GM19324 (cell line): ENCODE measurements at regions not wholly inside any gene's neighbourhood (a gene's known extent, or its start where the extent isn't known, plus 50 kb on each side); places are given as distances from the start of the nearest gene placed in this dataset.

ENCODE experiments used
- ATAC-seq: cut with Tn5 transposase; IDR thresholded peaks from one replicate; pipeline ENCODE4 v1.9.1; 2021; ENCODE audit warnings: mild to moderate bottlenecking, moderate library complexity; ENCODE audit not compliant: unreplicated experiment, low FRiP score

DNA sequence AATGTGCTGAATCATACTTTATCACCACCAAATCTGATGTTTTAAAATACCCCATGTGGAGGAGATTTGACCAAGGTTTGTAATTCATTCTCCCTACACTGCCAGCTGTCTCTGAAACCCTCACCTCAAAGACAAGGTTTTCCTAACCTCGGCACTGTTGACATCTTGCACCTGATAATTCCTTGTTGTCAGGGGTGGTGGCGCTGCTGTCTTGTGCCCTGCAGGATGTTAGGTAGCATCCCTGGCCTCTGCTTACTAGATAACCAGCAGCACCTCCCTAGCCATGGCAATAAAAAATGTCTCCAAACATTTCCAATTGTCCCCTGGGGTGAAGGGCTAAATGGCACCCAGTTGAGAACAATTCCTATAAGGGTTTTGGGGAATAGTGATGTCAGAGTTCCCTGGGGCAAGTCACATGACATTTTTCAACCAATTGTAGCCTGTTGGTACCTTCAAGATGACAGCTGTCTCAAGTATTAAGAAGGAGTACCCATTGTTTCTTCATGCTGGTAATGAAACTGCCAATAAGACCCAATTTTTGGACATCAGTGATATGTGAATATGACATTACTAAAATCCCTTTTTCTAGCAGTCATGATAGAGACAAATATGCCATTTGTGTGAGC is 160.6 kb upstream of the PLCXD3 start:
- ATAC-seq, result no peak

- no peak for ATAC-seq
Measured at GRCh38 chr5:41670216-41670615, 159.8 kb upstream of the PLCXD3 start.

- ATAC-seq, result no peak
Measured at GRCh38 chr5:41661254-41661653, 150.9 kb upstream of the PLCXD3 start.

DNA sequence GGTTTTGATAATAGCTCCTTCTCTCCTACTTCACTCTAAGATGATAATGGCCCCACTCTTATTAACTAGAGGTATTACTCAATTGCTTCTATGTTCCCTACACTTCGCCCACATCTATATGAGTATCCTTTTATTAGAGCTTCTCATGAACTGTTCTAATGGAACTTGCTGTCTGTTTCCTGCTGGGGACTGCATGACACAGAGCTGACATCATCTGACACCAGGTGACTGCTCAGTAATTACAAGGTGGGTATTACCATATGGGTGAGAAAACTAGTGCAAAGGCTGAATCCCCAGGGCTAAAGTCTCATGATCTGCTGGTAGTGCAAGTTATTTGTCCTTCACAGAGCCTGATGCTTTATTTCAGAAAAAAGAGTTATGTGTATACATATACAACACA is 146.2 kb upstream of the PLCXD3 start:
- no peak for ATAC-seq

DNA sequence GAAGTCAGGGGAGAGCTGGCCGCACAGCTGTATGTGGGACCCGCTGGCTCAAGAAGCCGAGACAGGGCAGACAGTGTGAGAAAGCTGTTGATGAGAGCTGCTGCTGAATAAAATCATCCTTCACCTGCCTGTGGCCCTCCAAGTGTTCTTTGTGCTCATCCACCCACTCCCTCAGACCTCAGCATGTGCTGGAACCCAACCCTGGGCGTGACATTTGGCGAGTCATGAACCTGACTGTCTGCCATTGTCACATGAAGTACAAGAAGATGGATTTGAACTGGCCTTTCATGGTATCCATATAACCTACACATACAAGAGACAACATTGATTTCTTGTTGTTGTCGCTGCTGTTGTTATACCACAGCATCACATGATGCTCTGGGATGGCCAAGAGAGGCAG is 139.7 kb upstream of the PLCXD3 start:
- no peak for ATAC-seq

DNA sequence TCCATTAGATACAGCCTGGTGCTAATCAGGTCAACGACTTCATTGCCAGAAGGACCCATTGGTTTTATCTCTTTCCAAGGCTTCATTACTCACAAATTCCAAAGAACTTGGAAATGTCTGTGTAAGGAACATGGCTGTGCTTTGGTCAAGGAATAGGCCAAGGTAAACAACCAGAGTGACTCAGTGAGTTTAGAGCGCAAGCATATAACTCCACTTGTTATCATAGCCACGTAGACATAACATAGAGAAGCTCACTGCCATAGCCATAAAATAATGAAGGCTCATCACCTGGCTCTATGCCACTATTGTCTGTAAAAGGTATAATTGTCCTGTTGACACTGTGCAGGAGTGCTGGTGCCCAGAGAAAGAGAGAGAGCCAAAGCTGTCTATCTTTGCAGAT is 139.3 kb upstream of the PLCXD3 start:
- no peak for ATAC-seq

DNA sequence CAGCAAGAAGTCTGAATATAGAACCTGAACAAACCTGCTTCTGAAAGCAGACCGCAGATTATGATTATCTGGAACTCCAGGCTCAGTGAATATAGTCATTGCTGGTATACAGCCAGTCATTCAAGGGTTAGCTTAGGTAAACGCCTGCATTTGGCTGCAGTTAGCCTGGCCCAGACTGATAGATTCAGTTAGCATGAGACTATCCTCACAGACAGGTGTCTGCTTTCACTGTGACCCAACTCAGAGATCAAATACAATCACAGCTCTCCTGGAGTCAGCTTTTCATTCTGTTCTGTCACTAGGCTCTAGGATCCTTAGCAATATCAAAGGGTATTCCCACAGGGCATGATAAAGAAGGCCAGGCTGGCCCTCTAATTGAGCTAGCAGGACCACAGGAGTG is 138.6 kb upstream of the PLCXD3 start:
- no peak for ATAC-seq

GRCh38 chr5:41641621-41642020 is 131.2 kb upstream of the PLCXD3 start:
- no peak for ATAC-seq

DNA sequence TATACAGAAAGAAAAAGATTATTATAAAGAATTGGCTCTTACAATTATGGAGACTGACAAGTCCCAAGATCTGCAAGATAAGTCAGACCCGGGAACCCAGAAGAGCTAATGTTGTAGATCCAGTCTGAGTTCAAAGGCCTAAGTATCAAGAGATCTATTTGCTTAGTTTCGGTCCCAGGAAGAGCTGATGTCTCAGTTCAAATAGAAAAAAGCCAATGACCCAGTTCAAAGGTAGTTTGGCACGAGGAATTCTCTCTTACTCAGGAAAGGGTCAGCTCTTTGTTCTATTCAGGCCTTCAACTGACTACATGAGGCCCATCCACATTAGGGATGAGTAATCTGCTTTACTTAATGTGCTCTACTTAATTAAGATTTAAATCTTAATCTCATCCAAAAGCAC is 128.3 kb upstream of the PLCXD3 start:
- no peak for ATAC-seq

GRCh38 chr5:41637869-41638268 is 127.5 kb upstream of the PLCXD3 start:
- ATAC-seq, result no peak

- no peak for ATAC-seq
Measured at GRCh38 chr5:41637424-41637823, 127.0 kb upstream of the PLCXD3 start.

- peak; percentile 77 for ATAC-seq
Measured at GRCh38 chr5:41636605-41637004, 126.2 kb upstream of the PLCXD3 start.

GRCh38 chr5:41629897-41630296 is 119.5 kb upstream of the PLCXD3 start:
- no peak for ATAC-seq

- ATAC-seq, result no peak
Measured at GRCh38 chr5:41625571-41625970, 115.2 kb upstream of the PLCXD3 start.

DNA sequence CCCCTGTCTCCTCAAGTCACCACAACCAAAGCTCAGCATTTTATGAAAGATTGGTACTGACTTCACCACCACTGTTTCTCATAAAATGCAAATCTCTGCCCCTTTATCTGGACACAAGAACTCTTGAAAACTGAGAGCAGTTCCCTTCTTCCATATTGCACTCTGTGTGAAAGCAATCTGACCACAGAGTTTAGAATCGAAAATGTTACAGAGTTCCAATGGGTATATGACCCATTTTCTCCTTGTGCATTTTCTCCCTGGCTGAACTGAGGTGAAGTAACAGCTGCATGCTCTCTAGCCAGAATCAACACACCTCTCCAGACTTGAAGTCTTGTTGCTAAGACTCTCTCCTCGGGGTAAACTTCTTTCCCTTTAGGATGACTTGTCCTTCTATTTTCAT is 111.0 kb upstream of the PLCXD3 start:
- no peak for ATAC-seq

DNA sequence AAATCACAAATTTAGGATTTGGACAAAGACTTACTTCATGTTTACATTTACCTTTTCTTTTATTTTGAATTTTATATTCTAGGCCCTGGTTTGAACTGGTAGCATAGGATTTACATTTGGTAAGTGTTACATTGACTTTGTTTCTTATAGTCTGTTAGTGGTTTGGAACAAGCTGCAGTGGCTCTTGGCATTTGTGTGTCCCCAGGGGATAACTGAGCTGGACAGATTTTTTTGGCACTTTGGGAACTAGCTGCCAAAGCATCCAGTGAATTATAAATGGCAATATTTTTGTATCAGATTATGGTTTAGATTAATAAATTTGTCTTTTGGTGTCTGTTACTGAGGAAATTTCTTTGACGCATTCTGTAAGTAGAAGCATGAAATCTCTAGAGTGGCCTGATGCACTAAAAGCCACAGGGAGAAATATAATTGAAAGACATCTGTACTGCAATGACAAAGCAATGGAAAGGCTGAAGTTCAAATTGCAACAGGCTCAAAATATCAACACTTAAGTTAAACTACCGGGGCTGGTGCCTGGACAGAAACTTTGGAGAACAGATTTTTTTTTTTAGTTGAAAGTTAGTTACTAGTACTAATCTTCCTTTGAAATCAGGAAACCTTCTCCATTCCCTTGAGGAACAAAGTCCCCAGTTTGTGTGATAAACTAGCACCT is 107.6 kb upstream of the PLCXD3 start:
- no peak for ATAC-seq

DNA sequence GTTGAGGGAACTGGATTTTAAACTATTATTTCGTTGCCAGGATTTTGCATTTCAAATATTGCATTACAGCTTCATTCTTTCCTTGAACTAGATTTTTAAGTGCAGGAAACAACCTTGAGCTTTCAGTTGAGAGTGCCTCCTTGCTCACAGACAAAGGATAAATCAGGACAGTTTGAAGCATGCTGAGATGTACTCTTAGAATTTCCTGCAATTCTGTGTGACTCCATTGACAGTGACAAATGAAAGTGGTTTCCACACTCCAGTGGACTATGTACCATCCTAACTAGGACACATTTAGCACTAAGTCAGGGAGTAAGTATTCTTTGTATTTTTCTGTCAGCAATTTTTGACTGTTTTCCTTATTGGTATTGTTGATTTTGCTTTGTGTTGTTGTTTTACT is 100.0 kb upstream of the PLCXD3 start:
- ATAC-seq, result no peak

DNA sequence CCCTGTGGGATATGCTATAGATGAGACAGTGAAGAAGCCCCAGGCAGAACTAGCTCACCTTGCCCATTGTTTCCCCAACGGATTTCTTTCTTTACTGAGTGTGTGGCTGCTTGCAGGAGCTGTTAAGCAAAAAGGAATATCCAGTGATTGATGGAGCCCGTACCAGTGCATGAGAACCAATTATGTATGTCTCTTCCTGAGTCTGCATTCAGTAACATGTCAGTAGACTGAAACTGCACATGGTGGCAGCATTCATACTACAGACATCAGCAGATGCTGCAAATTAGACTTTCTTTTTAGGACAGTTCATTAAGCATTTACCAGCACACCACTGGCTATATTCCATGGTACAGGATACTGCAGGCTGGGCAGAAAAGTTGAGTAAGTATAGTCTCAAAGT is 90.3 kb upstream of the PLCXD3 start:
- no peak for ATAC-seq

- no peak for ATAC-seq
Measured at GRCh38 chr5:41598011-41598410, 87.6 kb upstream of the PLCXD3 start.

- no peak for ATAC-seq
Measured at GRCh38 chr5:41587668-41588067, 77.3 kb upstream of the PLCXD3 start.

GRCh38 chr5:41575110-41575779 is 64.8 kb upstream of the PLCXD3 start:
- no peak for ATAC-seq

GRCh38 chr5:41574391-41574790 is 64.0 kb upstream of the PLCXD3 start:
- no peak for ATAC-seq
